Activated naive CD4-positive, alpha-beta T cell treated with anti-CD3 and anti-CD28 coated beads, Interleukin-2, amount 50 U/mL, for 24 hours (primary cell): ENCODE measurements at regions not wholly inside any gene's neighbourhood (a gene's known extent, or its start where the extent isn't known, plus 50 kb on each side); places are given as distances from the start of the nearest gene placed in this dataset.

Source experiments
- H3K27ac Mint-ChIP-seq: one replicate; pipeline ENCODE4 v1.8.0; 2021; ENCODE audit warnings: mild to moderate bottlenecking, mixed read lengths
- H3K27me3 Mint-ChIP-seq: one replicate; pipeline ENCODE4 v1.8.0; 2021; ENCODE audit warnings: mixed read lengths
- H3K36me3 Mint-ChIP-seq: one replicate; pipeline ENCODE4 v1.8.0; 2021; ENCODE audit warnings: mixed read lengths
- H3K4me1 Mint-ChIP-seq: one replicate; pipeline ENCODE4 v1.8.0; 2021; ENCODE audit warnings: mixed read lengths
- H3K4me3 Mint-ChIP-seq: one replicate; pipeline ENCODE4 v1.8.0; 2021; ENCODE audit warnings: mild to moderate bottlenecking, mixed read lengths
- H3K9me3 Mint-ChIP-seq: one replicate; pipeline ENCODE4 v1.8.0; 2021; ENCODE audit warnings: mixed read lengths

- Mint-ChIP-seq H3K4me3 (no peak overlapping the region), H3K27me3 (peaks cover 13% of the 10 kb centered on the region), H3K9me3 (peaks cover 6% of the 10 kb centered on the region), H3K27ac (no peak overlapping the region), H3K4me1 (no peaks in the 10 kb centered on the region), H3K36me3 (no peaks in the 10 kb centered on the region)
Observed at GRCh38 chr13:97822377-97822776, 131.1 kb upstream of the IPO5 start.

- Mint-ChIP-seq H3K4me3 (no peak overlapping the region), H3K36me3 (no peaks in the 10 kb centered on the region), H3K27me3 (peaks cover 10% of the 10 kb centered on the region)
Observed at GRCh38 chr13:97826421-97827012, 127.0 kb upstream of the IPO5 start.

GRCh38 chr13:97834250-97834649 lies 119.2 kb upstream of the IPO5 start:
- H3K4me1 Mint-ChIP-seq: no peaks in the 10 kb centered on the region
- no peaks in the 10 kb centered on the region for H3K36me3 Mint-ChIP-seq
- H3K27me3 Mint-ChIP-seq: peaks cover 5% of the 10 kb centered on the region
- H3K9me3 Mint-ChIP-seq: peaks cover 10% of the 10 kb centered on the region
- H3K4me3 Mint-ChIP-seq: no peak overlapping the region
- no peak overlapping the region for H3K27ac Mint-ChIP-seq

More at GRCh38 chr13:97826421-97827012, 127.0 kb upstream of the IPO5 start:
- H3K9me3 Mint-ChIP-seq: peaks cover 6% of the 10 kb centered on the region
- H3K4me1 Mint-ChIP-seq: no peaks in the 10 kb centered on the region
- H3K27ac Mint-ChIP-seq: peak overlapping the region; percentile 20

GRCh38 chr13:97843189-97843588 lies 110.3 kb upstream of the IPO5 start:
- Mint-ChIP-seq H3K27ac (no peak overlapping the region), H3K4me1 (no peaks in the 10 kb centered on the region), H3K36me3 (no peaks in the 10 kb centered on the region), H3K9me3 (peaks cover 8% of the 10 kb centered on the region), H3K4me3 (no peak overlapping the region), H3K27me3 (peaks cover 13% of the 10 kb centered on the region)

GRCh38 chr13:97844151-97844550 lies 109.3 kb upstream of the IPO5 start:
- peaks cover 3% of the 10 kb centered on the region for H3K9me3 Mint-ChIP-seq
- no peaks in the 10 kb centered on the region for H3K4me1 Mint-ChIP-seq
- no peak overlapping the region for H3K4me3 Mint-ChIP-seq
- no peak overlapping the region for H3K27ac Mint-ChIP-seq
- no peaks in the 10 kb centered on the region for H3K36me3 Mint-ChIP-seq
- peaks cover 11% of the 10 kb centered on the region for H3K27me3 Mint-ChIP-seq

- no peak overlapping the region for H3K27ac Mint-ChIP-seq
- H3K27me3 Mint-ChIP-seq: peaks cover 9% of the 10 kb centered on the region
- no peaks in the 10 kb centered on the region for H3K9me3 Mint-ChIP-seq
- no peak overlapping the region for H3K4me3 Mint-ChIP-seq
- no peaks in the 10 kb centered on the region for H3K4me1 Mint-ChIP-seq
- no peaks in the 10 kb centered on the region for H3K36me3 Mint-ChIP-seq
Observed at GRCh38 chr13:97848886-97849285, 104.6 kb upstream of the IPO5 start.

- H3K9me3 Mint-ChIP-seq: no peaks in the 10 kb centered on the region
- H3K36me3 Mint-ChIP-seq: no peaks in the 10 kb centered on the region
- H3K4me3 Mint-ChIP-seq: no peak overlapping the region
- no peaks in the 10 kb centered on the region for H3K4me1 Mint-ChIP-seq
- H3K27me3 Mint-ChIP-seq: peaks cover 4% of the 10 kb centered on the region
- no peak overlapping the region for H3K27ac Mint-ChIP-seq
Observed at GRCh38 chr13:97849305-97849704, 104.2 kb upstream of the IPO5 start.

- H3K9me3 Mint-ChIP-seq: no peaks in the 10 kb centered on the region
- H3K4me3 Mint-ChIP-seq: no peak overlapping the region
- H3K27ac Mint-ChIP-seq: no peak overlapping the region
- H3K4me1 Mint-ChIP-seq: no peaks in the 10 kb centered on the region
- H3K27me3 Mint-ChIP-seq: peaks cover 4% of the 10 kb centered on the region
- H3K36me3 Mint-ChIP-seq: no peaks in the 10 kb centered on the region
Observed at GRCh38 chr13:97851269-97851668, 102.2 kb upstream of the IPO5 start.

- H3K9me3 Mint-ChIP-seq: no peaks in the 10 kb centered on the region
- H3K27me3 Mint-ChIP-seq: peaks cover 4% of the 10 kb centered on the region
- no peaks in the 10 kb centered on the region for H3K36me3 Mint-ChIP-seq
- H3K4me3 Mint-ChIP-seq: no peak overlapping the region
- H3K27ac Mint-ChIP-seq: no peak overlapping the region
- no peaks in the 10 kb centered on the region for H3K4me1 Mint-ChIP-seq
Observed at GRCh38 chr13:97852181-97852874, 101.1 kb upstream of the IPO5 start.

GRCh38 chr13:97853550-97853949 lies 99.9 kb upstream of the IPO5 start:
- H3K4me1 Mint-ChIP-seq: no peaks in the 10 kb centered on the region
- no peak overlapping the region for H3K27ac Mint-ChIP-seq
- H3K36me3 Mint-ChIP-seq: no peaks in the 10 kb centered on the region
- peaks cover 6% of the 10 kb centered on the region for H3K27me3 Mint-ChIP-seq
- H3K9me3 Mint-ChIP-seq: no peaks in the 10 kb centered on the region
- no peak overlapping the region for H3K4me3 Mint-ChIP-seq

GRCh38 chr13:97855570-97856303 lies 97.7 kb upstream of the IPO5 start:
- H3K36me3 Mint-ChIP-seq: no peaks in the 10 kb centered on the region
- H3K27ac Mint-ChIP-seq: no peak overlapping the region
- peaks cover 4% of the 10 kb centered on the region for H3K27me3 Mint-ChIP-seq
- no peak overlapping the region for H3K4me3 Mint-ChIP-seq
- no peaks in the 10 kb centered on the region for H3K9me3 Mint-ChIP-seq
- no peaks in the 10 kb centered on the region for H3K4me1 Mint-ChIP-seq

- no peaks in the 10 kb centered on the region for H3K9me3 Mint-ChIP-seq
- H3K4me3 Mint-ChIP-seq: no peak overlapping the region
- no peaks in the 10 kb centered on the region for H3K36me3 Mint-ChIP-seq
- peaks cover 4% of the 10 kb centered on the region for H3K27me3 Mint-ChIP-seq
- H3K4me1 Mint-ChIP-seq: no peaks in the 10 kb centered on the region
- no peak overlapping the region for H3K27ac Mint-ChIP-seq
Observed at GRCh38 chr13:97856304-97856675, 97.2 kb upstream of the IPO5 start.

GRCh38 chr13:97858161-97858560 lies 95.3 kb upstream of the IPO5 start:
- Mint-ChIP-seq H3K4me1 (no peaks in the 10 kb centered on the region), H3K9me3 (peaks cover 4% of the 10 kb centered on the region), H3K27me3 (peaks cover 4% of the 10 kb centered on the region), H3K36me3 (no peaks in the 10 kb centered on the region), H3K27ac (no peak overlapping the region), H3K4me3 (no peak overlapping the region)

- Mint-ChIP-seq H3K27ac (no peak overlapping the region), H3K4me1 (no peaks in the 10 kb centered on the region), H3K36me3 (no peaks in the 10 kb centered on the region), H3K9me3 (peaks cover 4% of the 10 kb centered on the region), H3K27me3 (peaks cover 9% of the 10 kb centered on the region), H3K4me3 (no peak overlapping the region)
Observed at GRCh38 chr13:97866346-97866745, 87.1 kb upstream of the IPO5 start.

GRCh38 chr13:97866751-97867150 lies 86.7 kb upstream of the IPO5 start:
- H3K9me3 Mint-ChIP-seq: peaks cover 4% of the 10 kb centered on the region
- no peaks in the 10 kb centered on the region for H3K36me3 Mint-ChIP-seq
- H3K27ac Mint-ChIP-seq: no peak overlapping the region
- peaks cover 9% of the 10 kb centered on the region for H3K27me3 Mint-ChIP-seq
- no peaks in the 10 kb centered on the region for H3K4me1 Mint-ChIP-seq
- H3K4me3 Mint-ChIP-seq: no peak overlapping the region

- Mint-ChIP-seq H3K27ac (no peak overlapping the region), H3K36me3 (no peaks in the 10 kb centered on the region), H3K9me3 (no peaks in the 10 kb centered on the region), H3K4me3 (no peak overlapping the region), H3K4me1 (no peaks in the 10 kb centered on the region), H3K27me3 (peaks cover 15% of the 10 kb centered on the region)
Observed at GRCh38 chr13:97873398-97873797, 80.1 kb upstream of the IPO5 start.
